OCI-LY7 (cell line): ENCODE measurements at regions not wholly inside any gene's neighbourhood (a gene's known extent, or its start where the extent isn't known, plus 50 kb on each side); places are given as distances from the start of the nearest gene placed in this dataset.

ENCODE experiments used
- EZH2phosphoT487 ChIP-seq: fragments of 200-600 bp; sonication (generic); IDR thresholded peaks from 2 replicates; pipeline ENCODE4 v1.6.1; 2018; ENCODE audit warnings: low read depth, borderline replicate concordance, mild to moderate bottlenecking, mixed run types, antibody characterized with exemption, low read length, moderate library complexity, mixed read lengths
- TF ChIP-seq, protein P1 (sequence below): fragments of 200-600 bp; sonication (generic); conservative IDR thresholded peaks from 2 replicates; pipeline ENCODE4 v1.5.1; 2014; ENCODE audit warnings: mild to moderate bottlenecking, antibody characterized with exemption, low read length, moderate library complexity, mixed read lengths

DNA sequence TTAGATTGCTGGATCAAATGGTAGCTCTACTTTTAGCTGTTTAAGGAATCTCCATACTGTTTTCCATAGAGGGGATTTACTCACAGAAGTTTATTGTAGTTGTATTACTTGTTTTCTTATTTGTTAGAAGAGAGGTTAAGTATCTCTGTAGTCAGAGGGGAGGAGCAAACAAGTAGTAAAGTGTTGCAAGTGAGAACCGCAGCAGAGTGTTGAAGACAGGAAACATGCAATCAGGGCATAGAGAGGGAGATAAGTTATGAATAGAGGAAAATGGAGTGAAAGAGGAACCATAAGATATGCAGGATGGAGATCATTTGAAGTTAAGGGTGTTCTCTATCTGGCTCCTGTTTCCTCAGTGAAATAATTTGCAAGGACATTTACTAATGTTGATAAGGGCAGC is 331.4 kb upstream of the TMEM229A start:
- TF ChIP-seq, protein P1, sequence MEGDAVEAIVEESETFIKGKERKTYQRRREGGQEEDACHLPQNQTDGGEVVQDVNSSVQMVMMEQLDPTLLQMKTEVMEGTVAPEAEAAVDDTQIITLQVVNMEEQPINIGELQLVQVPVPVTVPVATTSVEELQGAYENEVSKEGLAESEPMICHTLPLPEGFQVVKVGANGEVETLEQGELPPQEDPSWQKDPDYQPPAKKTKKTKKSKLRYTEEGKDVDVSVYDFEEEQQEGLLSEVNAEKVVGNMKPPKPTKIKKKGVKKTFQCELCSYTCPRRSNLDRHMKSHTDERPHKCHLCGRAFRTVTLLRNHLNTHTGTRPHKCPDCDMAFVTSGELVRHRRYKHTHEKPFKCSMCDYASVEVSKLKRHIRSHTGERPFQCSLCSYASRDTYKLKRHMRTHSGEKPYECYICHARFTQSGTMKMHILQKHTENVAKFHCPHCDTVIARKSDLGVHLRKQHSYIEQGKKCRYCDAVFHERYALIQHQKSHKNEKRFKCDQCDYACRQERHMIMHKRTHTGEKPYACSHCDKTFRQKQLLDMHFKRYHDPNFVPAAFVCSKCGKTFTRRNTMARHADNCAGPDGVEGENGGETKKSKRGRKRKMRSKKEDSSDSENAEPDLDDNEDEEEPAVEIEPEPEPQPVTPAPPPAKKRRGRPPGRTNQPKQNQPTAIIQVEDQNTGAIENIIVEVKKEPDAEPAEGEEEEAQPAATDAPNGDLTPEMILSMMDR: no peak
- no peak for TF ChIP-seq EZH2phosphoT487
